Upper lobe of left lung (tissue), 6 donors: ENCODE measurements at regions not wholly inside any gene's neighbourhood (a gene's known extent, or its start where the extent isn't known, plus 50 kb on each side); places are given as distances from the start of the nearest gene placed in this dataset.

Experiments used
- ATAC-seq, 2 donors: fragments of 200-7000 bp; cut with Tn5 transposase; one replicate each; pipeline ENCODE4 v1.9.1; 2022; ENCODE audit warnings: mild to moderate bottlenecking in 2 of 2, moderate library complexity in 2 of 2; ENCODE audit not compliant: low FRiP score in 2 of 2
- DNase-seq, 2 donors: peaks; one replicate each; pipeline ENCODE4 v3.0.0-alpha.2; 2019 to 2020
- H3K27ac ChIP-seq, 4 donors: fragments of 200-600 bp; sonication (generic); one replicate each; pipeline ENCODE4 v1.5.1; 2016 to 2019
- H3K27me3 ChIP-seq, 4 donors: fragments of 200-600 bp; sonication (generic); one replicate each; pipeline ENCODE4 v1.5.1; 2017 to 2019
- H3K36me3 ChIP-seq, 4 donors: fragments of 200-600 bp; sonication (generic); one replicate each; pipeline ENCODE4 v1.5.1; 2016 to 2019
- H3K4me1 ChIP-seq, 4 donors: fragments of 200-600 bp; sonication (generic); one replicate each; pipeline ENCODE4 v1.5.1; 2018 to 2019
- H3K4me3 ChIP-seq, 4 donors: fragments of 200-600 bp; sonication (generic); one replicate each; pipeline ENCODE4 v1.5.1; 2017 to 2019; ENCODE audit warnings: mild to moderate bottlenecking in 2 of 4, moderate library complexity in 1 of 4
- H3K9me3 ChIP-seq, 4 donors: fragments of 200-600 bp; sonication (generic); one replicate each; pipeline ENCODE4 v1.5.1; 2018 to 2019
- CTCF ChIP-seq, 6 experiments: fragments of 450-650 bp in 4 of 6; fragments of 200-600 bp in 2 of 6; sonication (generic) in 2 of 6; IDR thresholded peaks; one replicate each; pipeline ENCODE4 v1.5.1; 2016 to 2019; ENCODE audit warnings: antibody characterized with exemption in 6 of 6
- EP300 ChIP-seq, 4 donors: sonication (generic); formaldehyde crosslinking; IDR thresholded peaks; one replicate each; pipeline ENCODE4 v1.5.1; 2017; ENCODE audit warnings: antibody characterized with exemption in 4 of 4, control low read depth in 2 of 4
- POLR2A ChIP-seq, 4 donors: fragments of 450-650 bp; IDR thresholded peaks; one replicate each; pipeline ENCODE4 v1.5.1; 2016 to 2017; ENCODE audit warnings: antibody characterized with exemption in 4 of 4, mild to moderate bottlenecking in 2 of 4
- POLR2AphosphoS5 ChIP-seq, 2 donors: sonication (generic); formaldehyde crosslinking; IDR thresholded peaks; one replicate each; pipeline ENCODE4 v1.5.1; 2017; ENCODE audit warnings: antibody characterized with exemption in 2 of 2
- WGBS, 2 donors: methylation state at CpG; one replicate each; pipeline ENCODE4 v1.1.5; 2017 to 2018; 5-methylcytosine and 5-hydroxymethylcytosine counted together
- donor health status: DM: no; HTN: no; CAD: no; lungs with moderate emphysema.
- donor health status: DM: no; HTN: yes; CAD: no; lungs with severe emphysema.

GRCh38 chr2:236682651-236683422 lies 113.2 kb downstream of the ACKR3 start:
- Histone ChIP-seq H3K27me3 (no peaks in the 10 kb centered on the region), H3K9me3 (no peaks in the 10 kb centered on the region), H3K27ac (no peak overlapping the region), H3K36me3 (no peaks in the 10 kb centered on the region), H3K4me1 (peaks cover 0 to 4% (median 2%) of the 10 kb centered on the region in 4 donors), H3K4me3 (no peak overlapping the region)
- TF ChIP-seq POLR2A (IDR thresholded peaks at IDR 0.05) = no peak
- no peak for TF ChIP-seq POLR2AphosphoS5 (IDR thresholded peaks at IDR 0.05)
- TF ChIP-seq CTCF (IDR thresholded peaks at IDR 0.05) = no peak
- TF ChIP-seq EP300 (IDR thresholded peaks at IDR 0.05) = no peak
- peak in 1 of 2 donors; percentile 11 for ATAC-seq
- 86 to 88% methylated on average over 5 to 12 of the region's 12 CpGs for WGBS, 2 donors
- no peak for DNase-seq

GRCh38 chr2:236684504-236685256 lies 115.1 kb downstream of the ACKR3 start:
- TF ChIP-seq EP300 (IDR thresholded peaks at IDR 0.05) (no peak), POLR2AphosphoS5 (IDR thresholded peaks at IDR 0.05) (no peak), CTCF (IDR thresholded peaks at IDR 0.05) (no peak), POLR2A (IDR thresholded peaks at IDR 0.05) (no peak)
- no peak overlapping the region for H3K27ac ChIP-seq
- no peaks in the 10 kb centered on the region for H3K9me3 ChIP-seq
- H3K27me3 ChIP-seq = no peaks in the 10 kb centered on the region
- H3K4me1 ChIP-seq = peaks cover 0 to 3% (median 1%) of the 10 kb centered on the region in 4 donors
- DNase-seq = no peak
- H3K4me3 ChIP-seq = no peak overlapping the region
- no peaks in the 10 kb centered on the region for H3K36me3 ChIP-seq
- WGBS, 2 donors = 74 to 88% methylated on average over 9 of the region's 9 CpGs
- ATAC-seq = no peak

GRCh38 chr2:236685361-236685760 lies 115.7 kb downstream of the ACKR3 start:
- H3K4me3 ChIP-seq = no peak overlapping the region
- H3K36me3 ChIP-seq = no peaks in the 10 kb centered on the region
- WGBS, 2 donors = 100% methylated on average over 1 of the region's 1 CpG; no CpG with 5 or more reads in 1 of the 2 donors
- no peaks in the 10 kb centered on the region for H3K4me1 ChIP-seq
- TF ChIP-seq POLR2AphosphoS5 (IDR thresholded peaks at IDR 0.05) = no peak
- no peak for TF ChIP-seq CTCF (IDR thresholded peaks at IDR 0.05)
- no peak for TF ChIP-seq EP300 (IDR thresholded peaks at IDR 0.05)
- TF ChIP-seq POLR2A (IDR thresholded peaks at IDR 0.05) = no peak
- no peaks in the 10 kb centered on the region for H3K9me3 ChIP-seq
- DNase-seq = no peak
- no peak overlapping the region for H3K27ac ChIP-seq
- ATAC-seq = no peak
- H3K27me3 ChIP-seq = no peaks in the 10 kb centered on the region

GRCh38 chr2:236685979-236686520 lies 116.4 kb downstream of the ACKR3 start:
- WGBS, 2 donors = 80 to 88% methylated on average over 11 of the region's 11 CpGs
- H3K27ac ChIP-seq = no peak overlapping the region
- no peak overlapping the region for H3K4me3 ChIP-seq
- no peaks in the 10 kb centered on the region for H3K4me1 ChIP-seq
- H3K36me3 ChIP-seq = no peaks in the 10 kb centered on the region
- no peaks in the 10 kb centered on the region for H3K9me3 ChIP-seq
- TF ChIP-seq EP300 (IDR thresholded peaks at IDR 0.05) (no peak), POLR2AphosphoS5 (IDR thresholded peaks at IDR 0.05) (no peak), CTCF (IDR thresholded peaks at IDR 0.05) (no peak), POLR2A (IDR thresholded peaks at IDR 0.05) (no peak)
- ATAC-seq (no peak), DNase-seq (peak in 1 of 2 donors; percentile 52)
- no peaks in the 10 kb centered on the region for H3K27me3 ChIP-seq
